NCI-H82 (cell line): ENCODE measurements at regions not wholly inside any gene's neighbourhood (a gene's known extent, or its start where the extent isn't known, plus 50 kb on each side); places are given as distances from the start of the nearest gene placed in this dataset.
"Not testable (repeated sequence)": the region's sequence is repeated elsewhere in the genome, so short reads cannot be mapped to it uniquely, and the experiment has no call there.

Experiments
- DNase-seq: peaks from one replicate; lab custom pipeline; 2025; lab: John Stamatoyannopoulos, UW

- DNase-seq, result no peak
These were observed 262.0 kb upstream of the PIK3C3 start for GRCh38 chr18:41693008-41693407.

GRCh38 chr18:41690332-41691127, 264.5 kb upstream of the PIK3C3 start:
- DNase-seq, result no peak

- DNase-seq, result no peak
These were observed 267.9 kb upstream of the PIK3C3 start for GRCh38 chr18:41687138-41687537.

- no peak for DNase-seq
These were observed 273.7 kb upstream of the PIK3C3 start for GRCh38 chr18:41681138-41681880.

GRCh38 chr18:41674506-41674905, 280.5 kb upstream of the PIK3C3 start:
- DNase-seq, result no peak

- no peak for DNase-seq
These were observed 288.8 kb upstream of the PIK3C3 start for GRCh38 chr18:41666231-41666630.

- DNase-seq, result no peak
These were observed 289.8 kb upstream of the PIK3C3 start for GRCh38 chr18:41665210-41665609.

- no peak for DNase-seq
These were observed 294.4 kb upstream of the PIK3C3 start for GRCh38 chr18:41660654-41661053.

- no peak for DNase-seq
These were observed 295.4 kb upstream of the PIK3C3 start for GRCh38 chr18:41659438-41660130.

GRCh38 chr18:41657189-41657588, 297.8 kb upstream of the PIK3C3 start:
- DNase-seq, result no peak

GRCh38 chr18:41655074-41655473, 300.0 kb upstream of the PIK3C3 start:
- DNase-seq, result no peak

GRCh38 chr18:41647914-41648313, 307.1 kb upstream of the PIK3C3 start:
- no peak for DNase-seq

- no peak for DNase-seq
These were observed 308.0 kb upstream of the PIK3C3 start for GRCh38 chr18:41646915-41647620.

GRCh38 chr18:41645589-41646360, 309.3 kb upstream of the PIK3C3 start:
- no peak for DNase-seq

- DNase-seq, result no peak
These were observed 310.6 kb upstream of the PIK3C3 start for GRCh38 chr18:41644466-41644865.

- DNase-seq, result no peak
These were observed 311.6 kb upstream of the PIK3C3 start for GRCh38 chr18:41643427-41643826.

GRCh38 chr18:41642756-41643155, 312.3 kb upstream of the PIK3C3 start:
- no peak for DNase-seq

- no peak for DNase-seq
These were observed 315.8 kb upstream of the PIK3C3 start for GRCh38 chr18:41639218-41639617.

GRCh38 chr18:41631723-41632285, 323.2 kb upstream of the PIK3C3 start:
- not testable (repeated sequence) for DNase-seq

- peak; percentile 15 for DNase-seq
These were observed 324.7 kb upstream of the PIK3C3 start for GRCh38 chr18:41630232-41630886.
